Ishikawa (cell line): ENCODE measurements at regions not wholly inside any gene's neighbourhood (a gene's known extent, or its start where the extent isn't known, plus 50 kb on each side); places are given as distances from the start of the nearest gene placed in this dataset.

ENCODE experiments used
- EP300 ChIP-seq: IDR thresholded peaks from 2 replicates; pipeline ENCODE4 v1.6.1; 2012; ENCODE audit warnings: borderline replicate concordance
- NFIC ChIP-seq: IDR thresholded peaks from 2 replicates; pipeline ENCODE4 v1.6.1; 2012
- TAF1 ChIP-seq: IDR thresholded peaks from 2 replicates; pipeline ENCODE4 v1.6.1; 2012; ENCODE audit warnings: low read depth, mild to moderate bottlenecking
- TF ChIP-seq, protein P1 (sequence below): IDR thresholded peaks from 2 replicates; pipeline ENCODE4 v1.6.1; 2012; ENCODE audit warnings: low read depth, mild to moderate bottlenecking

DNA sequence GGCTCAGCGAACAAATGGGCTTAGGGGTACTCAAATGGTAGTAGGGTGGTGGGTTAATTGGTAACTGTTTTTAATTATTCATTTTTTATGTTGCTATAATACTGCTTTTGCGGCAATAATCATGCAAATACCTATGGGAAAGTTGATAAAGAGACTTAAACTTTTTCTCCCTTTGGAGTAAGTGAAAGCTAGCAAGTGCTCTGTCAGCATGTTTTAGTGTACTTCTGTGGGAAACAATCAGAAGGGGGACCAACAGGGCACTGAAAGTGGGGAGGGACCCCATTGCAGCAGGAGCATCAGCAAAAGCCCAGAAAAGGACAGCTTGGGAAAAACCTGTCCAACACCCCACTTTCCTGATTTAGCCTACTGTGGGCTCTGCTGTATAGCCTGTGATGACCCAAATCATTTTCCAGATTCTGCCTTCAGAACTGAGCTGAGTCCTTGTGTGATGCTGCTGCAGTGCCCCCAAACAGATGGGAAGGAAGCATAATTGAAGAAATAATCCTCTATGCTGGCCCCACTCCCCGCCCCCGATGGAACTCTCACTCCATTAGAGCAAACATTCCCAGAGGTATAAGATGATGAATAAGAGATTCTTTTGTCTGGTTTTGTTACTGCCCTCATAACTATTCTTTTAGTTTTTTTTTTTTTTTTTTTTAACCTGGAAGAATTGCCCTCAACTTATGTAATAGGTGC, 322.8 kb downstream of the CD83 start:
- TF ChIP-seq TAF1 (no peak), EP300 (no peak), NFIC (no peak)
- TF ChIP-seq, protein P1, sequence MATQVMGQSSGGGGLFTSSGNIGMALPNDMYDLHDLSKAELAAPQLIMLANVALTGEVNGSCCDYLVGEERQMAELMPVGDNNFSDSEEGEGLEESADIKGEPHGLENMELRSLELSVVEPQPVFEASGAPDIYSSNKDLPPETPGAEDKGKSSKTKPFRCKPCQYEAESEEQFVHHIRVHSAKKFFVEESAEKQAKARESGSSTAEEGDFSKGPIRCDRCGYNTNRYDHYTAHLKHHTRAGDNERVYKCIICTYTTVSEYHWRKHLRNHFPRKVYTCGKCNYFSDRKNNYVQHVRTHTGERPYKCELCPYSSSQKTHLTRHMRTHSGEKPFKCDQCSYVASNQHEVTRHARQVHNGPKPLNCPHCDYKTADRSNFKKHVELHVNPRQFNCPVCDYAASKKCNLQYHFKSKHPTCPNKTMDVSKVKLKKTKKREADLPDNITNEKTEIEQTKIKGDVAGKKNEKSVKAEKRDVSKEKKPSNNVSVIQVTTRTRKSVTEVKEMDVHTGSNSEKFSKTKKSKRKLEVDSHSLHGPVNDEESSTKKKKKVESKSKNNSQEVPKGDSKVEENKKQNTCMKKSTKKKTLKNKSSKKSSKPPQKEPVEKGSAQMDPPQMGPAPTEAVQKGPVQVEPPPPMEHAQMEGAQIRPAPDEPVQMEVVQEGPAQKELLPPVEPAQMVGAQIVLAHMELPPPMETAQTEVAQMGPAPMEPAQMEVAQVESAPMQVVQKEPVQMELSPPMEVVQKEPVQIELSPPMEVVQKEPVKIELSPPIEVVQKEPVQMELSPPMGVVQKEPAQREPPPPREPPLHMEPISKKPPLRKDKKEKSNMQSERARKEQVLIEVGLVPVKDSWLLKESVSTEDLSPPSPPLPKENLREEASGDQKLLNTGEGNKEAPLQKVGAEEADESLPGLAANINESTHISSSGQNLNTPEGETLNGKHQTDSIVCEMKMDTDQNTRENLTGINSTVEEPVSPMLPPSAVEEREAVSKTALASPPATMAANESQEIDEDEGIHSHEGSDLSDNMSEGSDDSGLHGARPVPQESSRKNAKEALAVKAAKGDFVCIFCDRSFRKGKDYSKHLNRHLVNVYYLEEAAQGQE = no peak
